GM20000 (cell line): ENCODE measurements at regions not wholly inside any gene's neighbourhood (a gene's known extent, or its start where the extent isn't known, plus 50 kb on each side); places are given as distances from the start of the nearest gene placed in this dataset.

ENCODE experiments used
- DNase-seq: peaks from one replicate; pipeline ENCODE4 v3.0.0; 2012; ENCODE audit warnings: low spot score
- CTCF ChIP-seq: IDR thresholded peaks from 2 replicates; pipeline ENCODE4 v1.5.1; 2012; ENCODE audit warnings: mild to moderate bottlenecking, control low read depth; ENCODE audit errors: extremely low read depth, missing control alignments

GRCh38 chr3:13708871-13709595, 160.1 kb downstream of the FBLN2 start:
- TF ChIP-seq CTCF: no peak
- DNase-seq: no peak

GRCh38 chr3:13708301-13708700, 159.4 kb downstream of the FBLN2 start:
- no peak for DNase-seq
- TF ChIP-seq CTCF: no peak

- no peak for DNase-seq
- no peak for TF ChIP-seq CTCF
Observed at GRCh38 chr3:13707456-13707855, 158.5 kb downstream of the FBLN2 start.

- no peak for TF ChIP-seq CTCF
- DNase-seq: no peak
Observed at GRCh38 chr3:13706886-13707285, 158.0 kb downstream of the FBLN2 start.

GRCh38 chr3:13706451-13706850, 157.5 kb downstream of the FBLN2 start:
- no peak for DNase-seq
- TF ChIP-seq CTCF: no peak

GRCh38 chr3:13705702-13706280, 156.9 kb downstream of the FBLN2 start:
- no peak for TF ChIP-seq CTCF
- DNase-seq: no peak

GRCh38 chr3:13705051-13705450, 156.1 kb downstream of the FBLN2 start:
- no peak for TF ChIP-seq CTCF
- DNase-seq: no peak
